ENCODE measurements at regions not wholly inside any gene's neighbourhood (a gene's known extent, or its start where the extent isn't known, plus 50 kb on each side); places are given as distances from the start of the nearest gene placed in this dataset.

GRCh38 chr18:55166260-55166598 is 207.0 kb upstream of the CCDC68 start:
- no peak for DNase-seq
- TF ChIP-seq POLR2A (IDR thresholded peaks at IDR 0.05; ENCODE audit: low read length) (no peak), GATA1 (IDR thresholded peaks at IDR 0.05; ENCODE audit: low read depth, low read length) (no peak)

- TF ChIP-seq POLR2A (IDR thresholded peaks at IDR 0.05; ENCODE audit: low read length), result no peak
- no peak for TF ChIP-seq GATA1 (IDR thresholded peaks at IDR 0.05; ENCODE audit: low read depth, low read length)
- DNase-seq, result peak in 1 of 2 experiments; percentile 46
Observed at GRCh38 chr18:55163550-55163949, 204.3 kb upstream of the CCDC68 start.

DNA sequence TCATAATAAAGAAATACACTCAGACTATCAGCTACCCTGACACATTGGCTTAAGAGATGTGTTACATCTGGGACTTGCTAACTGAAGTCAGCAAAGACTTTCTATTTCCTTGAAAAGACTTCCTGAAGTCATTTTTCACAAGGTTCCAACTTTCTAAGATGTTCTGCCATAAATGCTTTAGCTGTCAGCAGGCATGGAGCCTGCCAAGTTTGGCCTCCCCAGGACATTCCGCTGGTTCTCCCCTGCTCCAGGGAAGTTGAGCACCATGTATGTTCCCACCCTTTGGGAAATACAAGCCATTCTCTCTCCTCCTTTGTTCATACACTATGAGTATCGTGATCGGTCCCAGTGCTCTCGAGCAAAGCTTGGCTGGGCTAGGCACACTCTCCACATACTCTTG is 202.7 kb upstream of the CCDC68 start:
- DNase-seq, result no peak
- TF ChIP-seq GATA1 (IDR thresholded peaks at IDR 0.05; ENCODE audit: low read depth, low read length) (no peak), POLR2A (IDR thresholded peaks at IDR 0.05; ENCODE audit: low read length) (no peak)

DNA sequence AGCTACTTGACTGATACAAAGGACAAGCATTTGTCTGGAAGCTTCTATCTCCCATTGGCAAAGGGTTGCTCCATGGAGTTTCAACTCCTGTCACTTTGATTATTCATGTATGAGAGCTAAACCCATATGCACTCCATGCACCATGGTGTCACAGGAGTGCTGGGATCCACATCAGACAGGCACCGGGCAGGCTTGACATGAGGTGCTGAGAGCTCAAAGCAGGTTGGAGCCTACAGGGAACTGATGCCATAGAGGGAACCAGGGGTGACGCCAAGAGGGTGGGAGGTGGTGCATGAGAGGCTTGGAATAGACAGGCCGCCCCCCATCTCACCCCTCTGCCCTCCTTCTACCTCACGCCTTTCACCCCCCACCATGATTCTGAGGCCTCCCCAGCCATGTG is 199.8 kb upstream of the CCDC68 start:
- DNase-seq, result no peak
- no peak for TF ChIP-seq POLR2A (IDR thresholded peaks at IDR 0.05; ENCODE audit: low read length)
- TF ChIP-seq GATA1 (IDR thresholded peaks at IDR 0.05; ENCODE audit: low read depth, low read length), result no peak

DNA sequence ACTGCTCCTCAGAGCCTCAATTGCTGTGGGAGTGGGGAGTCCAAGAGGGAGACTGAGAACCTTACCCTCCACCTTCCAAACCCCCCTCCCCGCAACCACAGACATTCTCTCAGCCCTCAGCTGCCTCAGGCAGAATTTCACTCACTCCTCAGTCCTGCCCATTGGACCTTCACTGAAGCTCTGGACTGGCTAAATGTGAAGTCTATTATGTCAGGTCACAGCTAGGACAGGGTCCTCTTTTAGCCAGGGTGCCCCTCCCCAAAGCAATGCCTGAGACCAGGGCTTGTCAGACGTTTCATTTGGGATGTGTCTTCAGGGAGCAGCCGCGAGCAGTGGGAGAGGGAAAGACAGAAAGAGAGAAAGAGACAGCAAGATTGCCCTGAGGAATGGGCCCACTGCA is 199.3 kb upstream of the CCDC68 start:
- TF ChIP-seq POLR2A (IDR thresholded peaks at IDR 0.05; ENCODE audit: low read length) (no peak), GATA1 (IDR thresholded peaks at IDR 0.05; ENCODE audit: low read depth, low read length) (no peak)
- DNase-seq, result no peak

- no peak for TF ChIP-seq POLR2A (IDR thresholded peaks at IDR 0.05; ENCODE audit: low read length)
- no peak for TF ChIP-seq GATA1 (IDR thresholded peaks at IDR 0.05; ENCODE audit: low read depth, low read length)
- no peak for DNase-seq
Observed at GRCh38 chr18:55153346-55153745, 194.1 kb upstream of the CCDC68 start.

DNA sequence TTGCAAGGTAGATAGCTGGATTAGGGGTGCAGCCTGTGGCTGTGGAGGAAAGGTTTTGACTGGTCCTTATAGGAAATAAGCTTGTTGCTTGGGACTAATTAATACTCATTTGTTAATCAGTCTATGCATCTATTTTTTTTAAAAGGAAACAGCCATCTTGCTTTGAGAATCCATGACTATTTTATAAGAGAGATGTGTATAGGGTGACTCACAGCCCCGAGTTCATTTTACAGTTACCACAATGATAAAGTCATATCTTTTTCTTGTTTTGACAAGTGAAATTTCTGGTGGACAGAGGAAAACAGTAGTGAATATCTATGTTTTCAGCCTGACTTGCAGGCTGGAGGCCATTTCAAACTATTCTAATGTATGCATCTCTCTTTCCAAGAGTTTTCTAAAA is 193.5 kb upstream of the CCDC68 start:
- DNase-seq, result no peak
- no peak for TF ChIP-seq POLR2A (IDR thresholded peaks at IDR 0.05; ENCODE audit: low read length)
- TF ChIP-seq GATA1 (IDR thresholded peaks at IDR 0.05; ENCODE audit: low read depth, low read length), result no peak

- TF ChIP-seq GATA1 (IDR thresholded peaks at IDR 0.05; ENCODE audit: low read depth, low read length), result no peak
- no peak for TF ChIP-seq POLR2A (IDR thresholded peaks at IDR 0.05; ENCODE audit: low read length)
- no peak for DNase-seq
Observed at GRCh38 chr18:55149994-55150393, 190.7 kb upstream of the CCDC68 start.

- TF ChIP-seq POLR2A (IDR thresholded peaks at IDR 0.05; ENCODE audit: low read length), result no peak
- no peak for TF ChIP-seq GATA1 (IDR thresholded peaks at IDR 0.05; ENCODE audit: low read depth, low read length)
- DNase-seq, result no peak
Observed at GRCh38 chr18:55147791-55148190, 188.5 kb upstream of the CCDC68 start.

DNA sequence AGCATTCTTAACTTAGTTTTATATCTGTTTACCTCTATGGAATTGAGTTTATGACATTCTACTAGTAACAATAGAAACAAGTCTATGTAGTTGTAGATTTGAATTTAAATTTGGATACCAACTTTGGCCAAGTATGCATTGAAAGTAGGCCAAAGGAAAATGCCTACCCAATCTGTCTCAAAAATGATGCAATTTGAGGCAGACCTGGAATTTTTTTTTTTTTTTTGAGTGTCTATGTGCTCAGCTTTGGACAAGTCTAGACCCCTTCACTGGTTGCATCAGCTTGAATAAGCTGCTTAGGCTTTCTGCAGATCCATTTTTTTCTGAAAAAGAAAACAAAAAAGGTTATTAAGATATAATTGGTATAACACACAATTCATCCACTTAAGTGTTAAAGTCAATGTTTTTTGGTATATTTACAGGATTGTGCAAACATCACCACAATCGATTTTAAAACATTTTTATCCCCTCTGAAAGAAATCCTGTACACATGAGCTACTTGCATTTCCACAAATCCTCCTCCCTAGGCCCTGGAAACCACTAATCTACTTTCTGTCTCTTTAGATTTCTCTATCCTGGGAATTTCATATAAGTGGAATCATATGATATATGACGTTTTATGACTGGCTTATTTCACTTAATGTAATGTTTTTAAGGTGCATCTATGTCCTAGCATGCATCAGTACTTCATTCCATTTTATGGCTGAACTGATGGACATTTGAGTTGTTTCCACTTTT is 185.1 kb upstream of the CCDC68 start:
- no peak for DNase-seq
- no peak for TF ChIP-seq POLR2A (IDR thresholded peaks at IDR 0.05; ENCODE audit: low read length)
- no peak for TF ChIP-seq GATA1 (IDR thresholded peaks at IDR 0.05; ENCODE audit: low read depth, low read length)

- TF ChIP-seq GATA1 (IDR thresholded peaks at IDR 0.05; ENCODE audit: low read depth, low read length) (no peak), POLR2A (IDR thresholded peaks at IDR 0.05; ENCODE audit: low read length) (no peak)
- DNase-seq, result no peak
Observed at GRCh38 chr18:55142410-55142809, 183.1 kb upstream of the CCDC68 start.

- no peak for TF ChIP-seq POLR2A (IDR thresholded peaks at IDR 0.05; ENCODE audit: low read length)
- no peak for TF ChIP-seq GATA1 (IDR thresholded peaks at IDR 0.05; ENCODE audit: low read depth, low read length)
- DNase-seq, result no peak
Observed at GRCh38 chr18:55141318-55141717, 182.1 kb upstream of the CCDC68 start.

GRCh38 chr18:55139836-55140235 is 180.6 kb upstream of the CCDC68 start:
- DNase-seq, result no peak
- TF ChIP-seq POLR2A (IDR thresholded peaks at IDR 0.05; ENCODE audit: low read length) (no peak), GATA1 (IDR thresholded peaks at IDR 0.05; ENCODE audit: low read depth, low read length) (no peak)

- no peak for TF ChIP-seq GATA1 (IDR thresholded peaks at IDR 0.05; ENCODE audit: low read depth, low read length)
- no peak for TF ChIP-seq POLR2A (IDR thresholded peaks at IDR 0.05; ENCODE audit: low read length)
- no peak for DNase-seq
Observed at GRCh38 chr18:55139307-55139706, 180.0 kb upstream of the CCDC68 start.

- no peak for DNase-seq
- TF ChIP-seq POLR2A (IDR thresholded peaks at IDR 0.05; ENCODE audit: low read length) (no peak), GATA1 (IDR thresholded peaks at IDR 0.05; ENCODE audit: low read depth, low read length) (no peak)
Observed at GRCh38 chr18:55138401-55138800, 179.1 kb upstream of the CCDC68 start.
